Epithelial cell of esophagus (primary cell): ENCODE measurements at regions not wholly inside any gene's neighbourhood (a gene's known extent, or its start where the extent isn't known, plus 50 kb on each side); places are given as distances from the start of the nearest gene placed in this dataset.

Experiments used
- DNase-seq: peaks from one replicate; pipeline ENCODE4 v3.0.0; 2010; ENCODE audit warnings: low read depth
- H3K4me3 ChIP-seq: 2 replicates; pipeline ENCODE4 v1.5.1; 2011; ENCODE audit warnings: mild to moderate bottlenecking, low read length, control low read depth
- CTCF ChIP-seq: IDR thresholded peaks from 2 replicates; pipeline ENCODE4 v1.5.1; 2011; ENCODE audit warnings: low read depth, mild to moderate bottlenecking, low read length, control low read depth, inconsistent platforms; ENCODE audit not compliant: insufficient read depth; ENCODE audit errors: missing control alignments

- no peak overlapping the region for H3K4me3 ChIP-seq
- TF ChIP-seq CTCF = no peak
- no peak for DNase-seq
Measured at GRCh38 chr14:34362641-34363251, 99.3 kb downstream of the SPTSSA start.

- no peak for TF ChIP-seq CTCF
- peak; percentile 50 for DNase-seq
Measured at GRCh38 chr14:34361504-34362011, 100.5 kb downstream of the SPTSSA start.

GRCh38 chr14:34359420-34360117 lies 102.5 kb downstream of the SPTSSA start:
- peak; percentile 41 for DNase-seq
- no peak for TF ChIP-seq CTCF
- H3K4me3 ChIP-seq = no peak overlapping the region

More at GRCh38 chr14:34361504-34362011, 100.5 kb downstream of the SPTSSA start:
- H3K4me3 ChIP-seq = no peak overlapping the region

GRCh38 chr14:34356264-34356654 lies 105.8 kb downstream of the SPTSSA start:
- DNase-seq = peak; percentile 69
- no peak overlapping the region for H3K4me3 ChIP-seq
- TF ChIP-seq CTCF = no peak

GRCh38 chr14:34355584-34356263 lies 106.3 kb downstream of the SPTSSA start:
- DNase-seq = peak; percentile 90
- TF ChIP-seq CTCF = no peak
- no peak overlapping the region for H3K4me3 ChIP-seq

GRCh38 chr14:34354556-34354955 lies 107.5 kb downstream of the SPTSSA start:
- H3K4me3 ChIP-seq = no peak overlapping the region
- no peak for DNase-seq
- TF ChIP-seq CTCF = no peak
